GM19467 (cell line): ENCODE measurements at regions not wholly inside any gene's neighbourhood (a gene's known extent, or its start where the extent isn't known, plus 50 kb on each side); places are given as distances from the start of the nearest gene placed in this dataset.

Source experiments
- ATAC-seq: cut with Tn5 transposase; IDR thresholded peaks from one replicate; pipeline ENCODE4 v1.9.1; 2021; ENCODE audit warnings: mild to moderate bottlenecking, moderate library complexity; ENCODE audit not compliant: unreplicated experiment

- ATAC-seq = no peak
These were observed 182.0 kb upstream of the GHITM start for GRCh38 chr10:83957168-83957947.

GRCh38 chr10:83959328-83959727 is 180.0 kb upstream of the GHITM start:
- no peak for ATAC-seq

GRCh38 chr10:83960125-83960524 is 179.2 kb upstream of the GHITM start:
- ATAC-seq = no peak

- ATAC-seq = no peak
These were observed 177.7 kb upstream of the GHITM start for GRCh38 chr10:83961620-83962019.

- no peak for ATAC-seq
These were observed 175.9 kb upstream of the GHITM start for GRCh38 chr10:83963446-83963845.

- no peak for ATAC-seq
These were observed 173.8 kb upstream of the GHITM start for GRCh38 chr10:83965473-83965872.

GRCh38 chr10:83968052-83968451 is 171.3 kb upstream of the GHITM start:
- ATAC-seq = no peak

GRCh38 chr10:83978681-83979383 is 160.5 kb upstream of the GHITM start:
- ATAC-seq = no peak

GRCh38 chr10:83982812-83983211 is 156.5 kb upstream of the GHITM start:
- ATAC-seq = no peak

GRCh38 chr10:83983578-83984255 is 155.6 kb upstream of the GHITM start:
- ATAC-seq = no peak

GRCh38 chr10:83984256-83984640 is 155.1 kb upstream of the GHITM start:
- no peak for ATAC-seq

- ATAC-seq = no peak
These were observed 152.5 kb upstream of the GHITM start for GRCh38 chr10:83986800-83987199.

- no peak for ATAC-seq
These were observed 152.1 kb upstream of the GHITM start for GRCh38 chr10:83987216-83987615.

GRCh38 chr10:83988435-83988834 is 150.9 kb upstream of the GHITM start:
- no peak for ATAC-seq

- peak; percentile 94 for ATAC-seq
These were observed 149.2 kb upstream of the GHITM start for GRCh38 chr10:83990126-83990525.

GRCh38 chr10:83991986-83992753 is 147.1 kb upstream of the GHITM start:
- peak; percentile 43 for ATAC-seq

GRCh38 chr10:83994325-83994724 is 145.0 kb upstream of the GHITM start:
- ATAC-seq = no peak

GRCh38 chr10:83995738-83996331 is 143.5 kb upstream of the GHITM start:
- no peak for ATAC-seq

GRCh38 chr10:84004221-84004620 is 135.1 kb upstream of the GHITM start:
- ATAC-seq = no peak

GRCh38 chr10:84005403-84005802 is 133.9 kb upstream of the GHITM start:
- ATAC-seq = no peak

- no peak for ATAC-seq
These were observed 131.8 kb upstream of the GHITM start for GRCh38 chr10:84007482-84007881.
